SU-DHL-6 (cell line): ENCODE measurements at regions not wholly inside any gene's neighbourhood (a gene's known extent, or its start where the extent isn't known, plus 50 kb on each side); places are given as distances from the start of the nearest gene placed in this dataset.

Source experiments
- EZH2phosphoT487 ChIP-seq: fragments of 200-600 bp; sonication (generic), shearing (Covaris generic); conservative IDR thresholded peaks from 2 replicates; pipeline ENCODE4 v1.6.1; 2018; ENCODE audit warnings: mild to moderate bottlenecking, antibody characterized with exemption, low read length, moderate library complexity, mixed read lengths
- TF ChIP-seq, protein P1 (sequence below): fragments of 200-600 bp; sonication (generic); IDR thresholded peaks from one replicate; pipeline ENCODE4 v1.5.1; 2017; ENCODE audit warnings: antibody characterized with exemption, mild to moderate bottlenecking, low read length, moderate library complexity; ENCODE audit not compliant: insufficient read depth, poor library complexity, severe bottlenecking

DNA sequence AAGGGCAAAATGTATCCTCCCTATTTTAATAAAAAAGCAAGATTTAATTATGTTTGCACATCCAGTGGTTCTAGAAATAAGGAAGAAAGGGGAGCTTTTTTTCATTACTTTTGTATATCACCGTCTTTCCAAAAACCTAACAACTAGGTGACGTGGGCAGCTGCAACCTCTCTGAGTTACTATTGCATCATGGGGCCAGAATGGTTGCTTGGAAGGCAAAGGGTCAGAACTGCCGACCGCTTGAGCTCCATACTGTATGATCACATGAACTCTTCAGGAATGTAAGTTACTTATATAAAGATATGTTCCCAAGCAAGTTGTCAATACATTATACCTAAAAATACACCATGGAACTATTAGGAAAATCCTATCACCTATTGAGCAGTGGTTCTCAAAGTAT is 85.6 kb upstream of the HIVEP3 start:
- TF ChIP-seq, protein P1, sequence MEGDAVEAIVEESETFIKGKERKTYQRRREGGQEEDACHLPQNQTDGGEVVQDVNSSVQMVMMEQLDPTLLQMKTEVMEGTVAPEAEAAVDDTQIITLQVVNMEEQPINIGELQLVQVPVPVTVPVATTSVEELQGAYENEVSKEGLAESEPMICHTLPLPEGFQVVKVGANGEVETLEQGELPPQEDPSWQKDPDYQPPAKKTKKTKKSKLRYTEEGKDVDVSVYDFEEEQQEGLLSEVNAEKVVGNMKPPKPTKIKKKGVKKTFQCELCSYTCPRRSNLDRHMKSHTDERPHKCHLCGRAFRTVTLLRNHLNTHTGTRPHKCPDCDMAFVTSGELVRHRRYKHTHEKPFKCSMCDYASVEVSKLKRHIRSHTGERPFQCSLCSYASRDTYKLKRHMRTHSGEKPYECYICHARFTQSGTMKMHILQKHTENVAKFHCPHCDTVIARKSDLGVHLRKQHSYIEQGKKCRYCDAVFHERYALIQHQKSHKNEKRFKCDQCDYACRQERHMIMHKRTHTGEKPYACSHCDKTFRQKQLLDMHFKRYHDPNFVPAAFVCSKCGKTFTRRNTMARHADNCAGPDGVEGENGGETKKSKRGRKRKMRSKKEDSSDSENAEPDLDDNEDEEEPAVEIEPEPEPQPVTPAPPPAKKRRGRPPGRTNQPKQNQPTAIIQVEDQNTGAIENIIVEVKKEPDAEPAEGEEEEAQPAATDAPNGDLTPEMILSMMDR, result no peak
- no peak for TF ChIP-seq EZH2phosphoT487
